GM19463 (cell line): ENCODE measurements at regions not wholly inside any gene's neighbourhood (a gene's known extent, or its start where the extent isn't known, plus 50 kb on each side); places are given as distances from the start of the nearest gene placed in this dataset.
"Not testable (repeated sequence)": the region's sequence is repeated elsewhere in the genome, so short reads cannot be mapped to it uniquely, and the experiment has no call there.

Experiments
- ATAC-seq: cut with Tn5 transposase; IDR thresholded peaks from one replicate; pipeline ENCODE4 v1.9.1; 2021; ENCODE audit warnings: mild to moderate bottlenecking, moderate library complexity; ENCODE audit not compliant: unreplicated experiment

GRCh38 chr12:67070307-67070600 lies 198.9 kb upstream of the CAND1 start:
- no peak for ATAC-seq

- ATAC-seq, result no peak
Measured at GRCh38 chr12:67070604-67071003, 198.6 kb upstream of the CAND1 start.

- ATAC-seq, result not testable (repeated sequence)
Measured at GRCh38 chr12:67072281-67072680, 196.9 kb upstream of the CAND1 start.

- ATAC-seq, result no peak
Measured at GRCh38 chr12:67073336-67073735, 195.8 kb upstream of the CAND1 start.

GRCh38 chr12:67074072-67074471 lies 195.1 kb upstream of the CAND1 start:
- ATAC-seq, result no peak

GRCh38 chr12:67077617-67078016 lies 191.5 kb upstream of the CAND1 start:
- no peak for ATAC-seq

- no peak for ATAC-seq
Measured at GRCh38 chr12:67078957-67079356, 190.2 kb upstream of the CAND1 start.

GRCh38 chr12:67080637-67081036 lies 188.5 kb upstream of the CAND1 start:
- no peak for ATAC-seq

GRCh38 chr12:67082221-67082620 lies 186.9 kb upstream of the CAND1 start:
- ATAC-seq, result no peak

GRCh38 chr12:67085699-67086098 lies 183.5 kb upstream of the CAND1 start:
- no peak for ATAC-seq

GRCh38 chr12:67086116-67086515 lies 183.0 kb upstream of the CAND1 start:
- ATAC-seq, result no peak

- no peak for ATAC-seq
Measured at GRCh38 chr12:67088401-67089118, 180.6 kb upstream of the CAND1 start.

- no peak for ATAC-seq
Measured at GRCh38 chr12:67091204-67091603, 178.0 kb upstream of the CAND1 start.

- ATAC-seq, result no peak
Measured at GRCh38 chr12:67091678-67092077, 177.5 kb upstream of the CAND1 start.

- not testable (repeated sequence) for ATAC-seq
Measured at GRCh38 chr12:67092934-67093333, 176.2 kb upstream of the CAND1 start.

- no peak for ATAC-seq
Measured at GRCh38 chr12:67096533-67097318, 172.4 kb upstream of the CAND1 start.

- no peak for ATAC-seq
Measured at GRCh38 chr12:67099858-67100257, 169.3 kb upstream of the CAND1 start.

GRCh38 chr12:67103521-67103920 lies 165.6 kb upstream of the CAND1 start:
- ATAC-seq, result no peak

- ATAC-seq, result no peak
Measured at GRCh38 chr12:67107235-67107634, 161.9 kb upstream of the CAND1 start.

GRCh38 chr12:67107751-67108269 lies 161.3 kb upstream of the CAND1 start:
- ATAC-seq, result no peak

- not testable (repeated sequence) for ATAC-seq
Measured at GRCh38 chr12:67110345-67110744, 158.8 kb upstream of the CAND1 start.

- ATAC-seq, result no peak
Measured at GRCh38 chr12:67111182-67111581, 158.0 kb upstream of the CAND1 start.
